ENCODE measurements at regions not wholly inside any gene's neighbourhood (a gene's known extent, or its start where the extent isn't known, plus 50 kb on each side); places are given as distances from the start of the nearest gene placed in this dataset.
"Not testable (repeated sequence)": the region's sequence is repeated elsewhere in the genome, so short reads cannot be mapped to it uniquely, and the experiment has no call there.

GRCh38 chr7:407721-408539 is 111.7 kb downstream of the PDGFA start:
- DNase-seq (ENCODE audit: low read depth in 2 of 3, low spot score in 1 of 3) = no peak

- DNase-seq (ENCODE audit: low read depth in 2 of 3, low spot score in 1 of 3) = no peak
These were observed 110.8 kb downstream of the PDGFA start for GRCh38 chr7:408751-409311.

GRCh38 chr7:409339-410281 is 110.0 kb downstream of the PDGFA start:
- no peak for DNase-seq (ENCODE audit: low read depth in 2 of 3, low spot score in 1 of 3)

- DNase-seq (ENCODE audit: low read depth in 2 of 3, low spot score in 1 of 3) = no peak
These were observed 109.2 kb downstream of the PDGFA start for GRCh38 chr7:410395-410910.

- not testable (repeated sequence) for DNase-seq (ENCODE audit: low read depth in 2 of 3, low spot score in 1 of 3)
These were observed 108.5 kb downstream of the PDGFA start for GRCh38 chr7:411116-411515.

- DNase-seq (ENCODE audit: low read depth in 2 of 3, low spot score in 1 of 3) = no peak
These were observed 107.9 kb downstream of the PDGFA start for GRCh38 chr7:411677-412312.

GRCh38 chr7:412313-412710 is 107.3 kb downstream of the PDGFA start:
- DNase-seq (ENCODE audit: low read depth in 2 of 3, low spot score in 1 of 3) = no peak

- no peak for DNase-seq (ENCODE audit: low read depth in 2 of 3, low spot score in 1 of 3)
These were observed 104.7 kb downstream of the PDGFA start for GRCh38 chr7:414681-415560.

- no peak for DNase-seq (ENCODE audit: low read depth in 2 of 3, low spot score in 1 of 3)
These were observed 103.8 kb downstream of the PDGFA start for GRCh38 chr7:415646-416525.

- no peak for DNase-seq (ENCODE audit: low read depth in 2 of 3, low spot score in 1 of 3)
These were observed 102.7 kb downstream of the PDGFA start for GRCh38 chr7:416761-417624.

GRCh38 chr7:417625-417889 is 102.1 kb downstream of the PDGFA start:
- no peak for DNase-seq (ENCODE audit: low read depth in 2 of 3, low spot score in 1 of 3)

GRCh38 chr7:417973-418601 is 101.6 kb downstream of the PDGFA start:
- no peak for DNase-seq (ENCODE audit: low read depth in 2 of 3, low spot score in 1 of 3)

- DNase-seq (ENCODE audit: low read depth in 2 of 3, low spot score in 1 of 3) = no peak
These were observed 100.9 kb downstream of the PDGFA start for GRCh38 chr7:418636-419280.

- no peak for DNase-seq (ENCODE audit: low read depth in 2 of 3, low spot score in 1 of 3)
These were observed 99.2 kb downstream of the PDGFA start for GRCh38 chr7:420142-421093.

GRCh38 chr7:421136-421991 is 98.3 kb downstream of the PDGFA start:
- DNase-seq (ENCODE audit: low read depth in 2 of 3, low spot score in 1 of 3) = no peak

Measured in stimulated activated CD4-positive, alpha-beta T cell treated with anti-CD3 and anti-CD28 coated beads, Interleukin-12 subunit alpha, Interleukin-12 subunit beta, amount 100 ng/mL, for 48 hours (primary cell).